ENCODE measurements at regions not wholly inside any gene's neighbourhood (a gene's known extent, or its start where the extent isn't known, plus 50 kb on each side); places are given as distances from the start of the nearest gene placed in this dataset.

- Histone ChIP-seq H3K27me3 (ENCODE audit: control insufficient read depth, insufficient read depth, low read length) (no peaks in the 10 kb centered on the region), H3K36me3 (ENCODE audit: control insufficient read depth, insufficient read depth, low read length) (no peaks in the 10 kb centered on the region), H3K4me3 (ENCODE audit: low read depth, low read length) (no peak overlapping the region)
- no peak for TF ChIP-seq CTCF (IDR thresholded peaks at IDR 0.05; ENCODE audit: insufficient read depth, low read length, severe bottlenecking)
- no peak for DNase-seq (ENCODE audit: low read depth)
- peak; percentile 13 for FAIRE-seq
These were observed 61.7 kb upstream of the TP63 start for GRCh38 chr3:189569473-189569872.

DNA sequence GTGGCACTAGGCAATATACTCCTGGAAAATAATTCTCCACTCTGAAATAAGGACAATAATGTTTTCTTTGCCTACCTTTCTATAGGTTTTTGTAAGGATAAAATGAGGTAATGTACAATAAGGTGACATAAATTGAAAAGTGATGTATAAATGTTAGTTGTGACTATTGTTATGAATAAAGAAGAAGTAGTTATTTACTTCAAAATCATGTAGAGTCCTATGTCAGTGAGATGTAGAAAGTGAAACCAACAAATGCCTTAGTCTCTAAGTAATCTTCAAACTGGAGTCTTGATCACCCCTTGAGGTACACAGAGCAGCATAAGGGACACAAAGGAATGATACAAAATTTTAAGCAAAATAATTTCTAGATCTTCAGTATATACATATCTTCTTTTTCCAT, 60.3 kb upstream of the TP63 start:
- H3K4me3 ChIP-seq (ENCODE audit: low read depth, low read length), result no peak overlapping the region
- H3K27me3 ChIP-seq (ENCODE audit: control insufficient read depth, insufficient read depth, low read length), result no peaks in the 10 kb centered on the region
- FAIRE-seq (no peak), DNase-seq (ENCODE audit: low read depth) (no peak)
- TF ChIP-seq CTCF (IDR thresholded peaks at IDR 0.05; ENCODE audit: insufficient read depth, low read length, severe bottlenecking), result no peak
- H3K36me3 ChIP-seq (ENCODE audit: control insufficient read depth, insufficient read depth, low read length), result no peaks in the 10 kb centered on the region

- FAIRE-seq (no peak), DNase-seq (ENCODE audit: low read depth) (peak; percentile 99)
- Histone ChIP-seq H3K4me3 (ENCODE audit: low read depth, low read length) (no peak overlapping the region), H3K36me3 (ENCODE audit: control insufficient read depth, insufficient read depth, low read length) (no peaks in the 10 kb centered on the region), H3K27me3 (ENCODE audit: control insufficient read depth, insufficient read depth, low read length) (no peaks in the 10 kb centered on the region)
- TF ChIP-seq CTCF (IDR thresholded peaks at IDR 0.05; ENCODE audit: insufficient read depth, low read length, severe bottlenecking), result no peak
These were observed 58.9 kb upstream of the TP63 start for GRCh38 chr3:189572249-189572648.

DNA sequence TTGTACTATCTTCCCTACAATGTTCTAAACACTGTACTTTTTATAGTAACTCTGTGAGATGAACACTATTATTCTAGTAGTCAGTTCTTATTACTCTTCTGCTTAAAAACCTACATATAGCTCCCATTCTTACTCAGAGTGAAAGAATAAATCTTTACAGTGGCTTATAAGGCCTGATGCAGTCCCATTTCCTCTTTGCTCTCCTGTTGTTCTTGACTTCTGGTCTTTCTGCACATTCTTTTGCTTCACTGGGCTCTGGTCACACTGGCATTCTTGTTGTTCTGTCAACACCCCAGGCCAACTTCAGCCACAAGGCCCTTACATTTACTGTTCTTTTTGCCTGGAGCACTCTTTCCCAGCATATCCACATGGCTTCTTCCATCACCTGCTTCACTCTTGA, 58.2 kb upstream of the TP63 start:
- FAIRE-seq, result no peak
- H3K27me3 ChIP-seq (ENCODE audit: control insufficient read depth, insufficient read depth, low read length), result no peaks in the 10 kb centered on the region
- H3K36me3 ChIP-seq (ENCODE audit: control insufficient read depth, insufficient read depth, low read length), result no peaks in the 10 kb centered on the region
- no peak for DNase-seq (ENCODE audit: low read depth)
- H3K4me3 ChIP-seq (ENCODE audit: low read depth, low read length), result no peak overlapping the region
- no peak for TF ChIP-seq CTCF (IDR thresholded peaks at IDR 0.05; ENCODE audit: insufficient read depth, low read length, severe bottlenecking)

DNA sequence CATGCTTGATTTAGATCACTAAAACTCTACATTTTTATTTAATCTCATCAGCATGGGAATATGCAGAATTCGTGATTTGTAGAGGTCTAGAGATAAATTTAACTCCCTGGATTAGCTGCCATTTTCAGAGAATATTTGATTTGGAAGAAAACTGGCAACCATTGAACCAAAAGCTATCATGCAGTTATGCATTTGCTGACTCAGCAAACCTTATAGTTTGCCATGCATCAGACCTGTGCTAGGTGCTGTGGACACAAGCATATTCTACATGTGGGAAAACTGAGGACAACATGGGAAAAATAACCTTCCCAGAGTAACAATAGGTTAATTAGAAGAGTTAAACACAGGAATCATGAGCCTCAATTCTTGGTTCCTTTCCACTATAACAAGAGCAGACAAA, 54.7 kb upstream of the TP63 start:
- H3K27me3 ChIP-seq (ENCODE audit: control insufficient read depth, insufficient read depth, low read length), result no peaks in the 10 kb centered on the region
- no peak for FAIRE-seq
- no peak overlapping the region for H3K4me3 ChIP-seq (ENCODE audit: low read depth, low read length)
- no peak for TF ChIP-seq CTCF (IDR thresholded peaks at IDR 0.05; ENCODE audit: insufficient read depth, low read length, severe bottlenecking)
- no peaks in the 10 kb centered on the region for H3K36me3 ChIP-seq (ENCODE audit: control insufficient read depth, insufficient read depth, low read length)
- DNase-seq (ENCODE audit: low read depth), result no peak

Measured in bronchial epithelial cell (primary cell).